ENCODE measurements at regions not wholly inside any gene's neighbourhood (a gene's known extent, or its start where the extent isn't known, plus 50 kb on each side); places are given as distances from the start of the nearest gene placed in this dataset.

DNA sequence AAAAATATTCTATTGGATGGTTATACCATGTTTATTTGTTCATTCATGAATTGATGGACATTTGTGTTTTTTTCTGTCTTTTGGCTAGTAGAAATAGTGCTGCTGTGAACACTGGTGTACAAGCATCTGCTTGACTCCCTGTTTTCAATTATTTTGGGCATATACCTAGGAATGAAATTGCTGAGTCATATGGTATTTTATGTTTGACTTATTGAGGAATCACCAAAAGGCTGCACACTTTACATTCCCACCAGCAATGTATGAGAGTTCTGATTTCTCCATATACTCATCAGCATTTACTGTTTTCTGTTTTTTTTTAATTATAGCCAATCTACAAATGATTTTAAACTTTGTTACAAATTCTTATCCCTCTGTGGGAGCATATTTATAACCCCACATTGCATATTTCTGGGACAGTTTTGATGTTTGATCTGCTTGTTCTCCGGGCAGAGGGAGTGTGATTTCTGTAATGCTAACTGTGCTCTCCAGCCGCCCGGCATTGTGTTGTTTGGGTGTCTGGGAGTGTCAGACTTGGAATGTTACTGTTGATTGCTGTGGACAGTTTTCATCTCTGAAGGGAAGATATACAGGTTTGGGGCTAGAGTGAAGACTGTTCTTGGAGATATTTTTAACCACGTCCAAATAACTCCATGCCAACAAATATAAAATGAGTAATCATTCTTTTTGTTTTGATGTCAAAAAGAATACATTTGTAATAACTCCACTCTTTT is 60.5 kb upstream of the PGRMC2 start:
- DNase-seq = no peak

DNA sequence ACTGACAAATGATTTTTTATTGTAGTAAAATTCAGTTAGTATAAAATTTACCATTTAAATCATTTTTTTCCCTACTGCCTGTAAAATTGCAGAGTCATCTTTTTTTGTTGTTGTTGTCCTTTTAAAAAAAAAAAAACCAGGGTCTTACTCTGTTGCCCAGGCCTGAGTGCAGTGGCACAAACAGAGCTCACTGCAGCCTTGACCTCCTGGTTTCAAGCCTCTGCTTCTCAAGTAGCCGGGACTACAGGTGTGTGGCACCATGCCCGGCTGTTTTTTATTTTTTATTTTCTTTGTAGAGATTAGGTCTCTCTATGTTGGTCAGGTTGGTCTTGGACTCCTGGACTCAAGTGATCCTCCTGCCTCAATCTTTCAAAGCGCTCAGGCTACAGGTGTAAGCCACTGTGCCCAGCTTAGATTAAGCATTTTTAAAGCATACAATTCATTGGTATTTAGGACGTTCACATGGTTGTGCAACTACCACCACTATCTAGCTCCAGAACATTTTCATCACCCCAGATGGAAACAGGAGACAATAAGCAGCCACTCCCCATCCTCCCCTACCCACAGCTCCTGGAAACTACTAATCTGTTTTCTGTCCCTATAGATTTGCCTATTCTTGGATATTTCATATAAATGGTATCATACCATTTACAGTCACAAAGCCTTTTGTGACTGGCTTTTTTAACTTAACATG is 59.7 kb upstream of the PGRMC2 start:
- DNase-seq = no peak

DNA sequence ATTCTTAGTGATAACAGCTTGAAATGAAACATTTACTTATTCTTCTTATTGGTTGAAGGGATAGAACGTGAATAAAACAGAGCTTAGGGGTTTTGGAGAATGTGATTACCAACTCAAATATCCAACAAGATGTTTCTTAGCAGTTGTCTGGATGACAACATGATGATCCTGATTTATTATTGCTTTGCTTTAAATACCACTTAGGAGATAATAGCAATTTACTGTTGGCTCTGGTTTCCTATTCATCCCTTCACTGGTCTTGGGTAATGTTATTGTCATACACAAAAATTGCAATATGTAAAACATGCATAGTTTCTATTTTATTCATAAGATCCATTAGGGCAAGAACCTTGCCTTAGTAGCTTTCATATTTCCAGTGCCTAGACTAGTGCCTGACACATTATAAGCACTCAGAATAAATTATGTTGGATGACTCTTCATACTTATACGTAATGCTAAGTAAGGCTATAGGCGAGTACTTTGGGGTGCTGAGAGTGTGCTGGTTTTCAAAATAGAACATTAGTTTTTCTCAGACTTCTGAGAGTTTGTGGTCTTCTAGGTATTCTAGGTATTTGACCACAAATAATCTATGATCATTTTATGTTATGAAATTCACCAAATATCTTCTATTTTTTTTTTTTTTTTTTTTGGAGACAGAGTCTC is 58.6 kb upstream of the PGRMC2 start:
- DNase-seq = no peak

DNA sequence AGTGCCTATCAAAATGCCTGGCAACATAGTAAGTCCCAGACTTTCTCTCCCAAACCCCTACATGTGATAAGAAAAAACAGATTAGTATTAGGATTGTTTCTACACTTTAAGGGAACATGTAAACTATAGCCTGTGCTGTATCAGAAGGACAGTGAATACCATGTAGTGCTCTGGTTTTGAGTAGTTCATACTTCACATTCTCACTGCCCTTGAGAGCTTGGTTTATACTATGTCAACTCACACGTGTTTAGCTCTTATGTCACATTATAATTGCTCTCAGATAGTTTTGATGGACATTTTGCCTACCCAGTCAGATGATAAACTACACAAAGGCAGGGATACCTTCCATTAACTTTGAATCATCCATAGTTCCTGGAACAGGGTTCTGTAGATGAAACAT is 58.0 kb upstream of the PGRMC2 start:
- DNase-seq = no peak

DNA sequence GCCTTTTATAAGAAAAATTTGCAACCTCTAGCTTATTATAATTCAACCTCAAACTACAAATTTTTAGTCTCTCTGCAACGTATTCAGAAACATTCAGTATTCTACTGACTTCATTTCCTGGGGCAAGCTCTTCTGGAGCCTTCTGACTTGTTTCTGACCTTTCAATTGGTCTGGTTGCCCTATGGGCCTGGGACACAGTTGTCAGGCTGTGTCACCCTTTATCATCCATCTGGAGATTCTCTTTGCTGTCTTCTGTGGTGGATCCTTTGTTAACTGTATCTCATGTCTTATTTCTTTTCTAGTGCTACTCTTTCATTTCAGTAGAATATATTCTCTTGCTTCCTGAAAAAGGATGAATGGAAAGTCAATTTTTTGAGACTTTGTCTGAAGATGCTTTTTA is 55.1 kb upstream of the PGRMC2 start:
- no peak for DNase-seq

DNA sequence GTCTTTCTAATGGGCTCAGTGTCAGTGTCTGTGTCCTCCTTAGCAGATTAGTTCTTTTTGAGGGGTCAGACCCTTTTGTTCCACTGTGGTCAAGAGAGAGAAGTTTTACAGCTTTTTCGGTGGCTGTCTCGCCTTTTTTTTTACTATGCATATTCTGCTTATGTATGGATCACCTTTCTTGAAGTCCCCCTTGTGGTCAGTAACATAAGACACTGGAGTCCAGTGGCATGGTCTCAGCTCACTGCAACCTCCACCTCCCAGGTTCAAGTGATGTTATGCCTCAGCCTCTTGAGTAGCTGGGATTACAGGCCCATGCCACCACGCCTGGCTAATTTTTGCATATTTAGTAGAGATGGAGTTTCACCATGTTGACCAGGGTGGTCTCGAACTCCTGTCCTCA is 54.0 kb upstream of the PGRMC2 start:
- DNase-seq = no peak

DNA sequence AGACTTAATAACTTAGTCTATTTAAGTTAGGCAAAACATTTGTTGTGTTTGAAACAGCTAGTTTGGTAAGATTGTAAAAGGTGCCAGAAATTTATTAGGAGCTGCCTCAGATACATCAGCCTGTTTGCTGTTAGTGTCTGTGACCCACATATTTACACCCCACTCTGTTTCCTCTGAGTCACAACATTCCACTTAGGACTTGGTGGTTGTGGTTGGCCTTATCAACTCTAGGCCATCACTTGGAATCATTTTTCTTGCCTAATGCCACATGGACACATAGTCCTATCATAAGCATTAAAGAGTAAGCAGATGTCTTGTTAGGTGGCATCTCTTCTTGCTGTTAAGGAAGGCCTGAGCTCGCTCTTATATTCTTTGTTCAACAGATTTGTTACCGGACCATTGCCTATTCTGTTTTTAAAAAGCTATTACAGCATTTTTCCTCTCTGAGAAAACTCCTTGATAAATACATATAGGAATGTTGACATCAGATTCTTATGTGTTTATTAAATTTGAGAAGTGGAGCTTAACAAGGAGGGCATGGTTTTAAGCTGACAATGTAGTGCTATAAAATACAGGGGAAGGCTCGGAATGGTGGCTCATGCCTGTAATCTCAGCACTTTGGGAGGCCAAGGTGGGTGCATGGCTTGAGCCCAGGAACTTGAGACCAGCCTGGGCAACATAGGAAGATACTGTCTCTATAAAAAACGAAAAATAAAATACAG is 51.2 kb upstream of the PGRMC2 start:
- no peak for DNase-seq

DNA sequence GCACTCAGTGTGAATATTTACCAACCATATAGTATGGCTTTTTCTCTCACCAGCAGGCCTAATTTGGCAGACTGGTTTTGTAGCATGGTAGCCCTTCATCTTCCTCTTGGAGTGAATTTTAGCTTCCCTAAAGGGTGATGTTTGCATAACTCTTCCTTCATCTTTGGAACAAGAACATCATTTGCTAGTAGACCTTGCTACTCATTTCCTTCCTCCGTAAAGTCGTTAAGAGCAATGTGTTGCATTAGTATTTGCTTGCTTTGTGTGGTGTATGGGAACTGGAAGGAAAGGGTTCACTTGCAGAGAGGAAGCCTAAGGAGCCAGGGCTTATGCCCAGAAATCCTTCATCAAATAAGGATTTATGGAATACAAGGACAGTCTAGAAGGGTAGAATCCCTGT is 50.2 kb upstream of the PGRMC2 start:
- DNase-seq = no peak

All from stimulated activated CD4-positive, alpha-beta T cell treated with anti-CD3 and anti-CD28 coated beads, Interleukin-1b, Interleukin-23, amount 100 ng/mL, for 48 hours (primary cell).